ENCODE measurements at regions not wholly inside any gene's neighbourhood (a gene's known extent, or its start where the extent isn't known, plus 50 kb on each side); places are given as distances from the start of the nearest gene placed in this dataset.

- no peak overlapping the region for H3K4me3 Mint-ChIP-seq
- H3K4me1 Mint-ChIP-seq, result no peaks in the 10 kb centered on the region
- peaks cover 0 to 4% (median 3%) of the 10 kb centered on the region in 3 donors for H3K36me3 Mint-ChIP-seq
Observed at GRCh38 chr2:149849591-149849990, 262.0 kb upstream of the MMADHC start.

GRCh38 chr2:149849136-149849535, 261.6 kb upstream of the MMADHC start:
- Mint-ChIP-seq H3K4me3 (no peak overlapping the region), H3K27me3 (ENCODE audit: low read depth in 3 of 3) (peaks cover 0 to 2% (median 1%) of the 10 kb centered on the region in 3 donors), H3K4me1 (no peaks in the 10 kb centered on the region)

More at GRCh38 chr2:149849591-149849990, 262.0 kb upstream of the MMADHC start:
- H3K27me3 Mint-ChIP-seq (ENCODE audit: low read depth in 3 of 3), result peaks cover 0 to 2% (median 1%) of the 10 kb centered on the region in 3 donors
- peaks cover 7 to 37% (median 20%) of the 10 kb centered on the region in 6 donors for H3K9me3 Mint-ChIP-seq
- no peak overlapping the region for H3K27ac Mint-ChIP-seq
- no peak for DNase-seq

GRCh38 chr2:149841396-149841795, 253.8 kb upstream of the MMADHC start:
- peaks cover 0 to 3% (median 0%) of the 10 kb centered on the region in 3 donors for H3K27me3 Mint-ChIP-seq (ENCODE audit: low read depth in 3 of 3)
- H3K27ac Mint-ChIP-seq, result no peak overlapping the region
- H3K4me1 Mint-ChIP-seq, result no peaks in the 10 kb centered on the region
- DNase-seq, result no peak
- no peak overlapping the region for H3K4me3 Mint-ChIP-seq
- peaks cover 0 to 3% (median 0%) of the 10 kb centered on the region in 3 donors for H3K36me3 Mint-ChIP-seq
- peaks cover 9 to 42% (median 19%) of the 10 kb centered on the region in 6 donors for H3K9me3 Mint-ChIP-seq

More at GRCh38 chr2:149849136-149849535, 261.6 kb upstream of the MMADHC start:
- H3K36me3 Mint-ChIP-seq, result peaks cover 0 to 4% (median 3%) of the 10 kb centered on the region in 3 donors
- H3K27ac Mint-ChIP-seq, result no peak overlapping the region
- DNase-seq, result no peak
- peaks cover 9 to 39% (median 21%) of the 10 kb centered on the region in 6 donors for H3K9me3 Mint-ChIP-seq

- DNase-seq, result no peak
- Mint-ChIP-seq H3K27ac (no peak overlapping the region), H3K4me3 (no peak overlapping the region), H3K27me3 (ENCODE audit: low read depth in 3 of 3) (peaks cover 0 to 7% (median 3%) of the 10 kb centered on the region in 3 donors), H3K4me1 (no peaks in the 10 kb centered on the region), H3K36me3 (no peaks in the 10 kb centered on the region), H3K9me3 (peaks cover 8 to 23% (median 17%) of the 10 kb centered on the region in 6 donors)
Observed at GRCh38 chr2:149832324-149832723, 244.7 kb upstream of the MMADHC start.

GRCh38 chr2:149828520-149829210, 241.1 kb upstream of the MMADHC start:
- peaks cover 0 to 2% (median 0%) of the 10 kb centered on the region in 3 donors for H3K27me3 Mint-ChIP-seq (ENCODE audit: low read depth in 3 of 3)
- no peak overlapping the region for H3K4me3 Mint-ChIP-seq
- peaks cover 0 to 22% (median 4%) of the 10 kb centered on the region in 6 donors for H3K9me3 Mint-ChIP-seq
- no peak for DNase-seq
- H3K4me1 Mint-ChIP-seq, result no peaks in the 10 kb centered on the region
- H3K27ac Mint-ChIP-seq, result no peak overlapping the region
- H3K36me3 Mint-ChIP-seq, result no peaks in the 10 kb centered on the region

GRCh38 chr2:149827585-149828126, 240.1 kb upstream of the MMADHC start:
- Mint-ChIP-seq H3K9me3 (peaks cover 0 to 24% (median 5%) of the 10 kb centered on the region in 6 donors), H3K36me3 (no peaks in the 10 kb centered on the region)

GRCh38 chr2:149826471-149827125, 239.0 kb upstream of the MMADHC start:
- Mint-ChIP-seq H3K36me3 (no peaks in the 10 kb centered on the region), H3K27ac (no peak overlapping the region), H3K4me1 (no peaks in the 10 kb centered on the region), H3K9me3 (peaks cover 0 to 28% (median 7%) of the 10 kb centered on the region in 6 donors), H3K27me3 (ENCODE audit: low read depth in 3 of 3) (peaks cover 0 to 2% (median 0%) of the 10 kb centered on the region in 3 donors), H3K4me3 (no peak overlapping the region)
- DNase-seq, result no peak

More at GRCh38 chr2:149827585-149828126, 240.1 kb upstream of the MMADHC start:
- Mint-ChIP-seq H3K4me3 (no peak overlapping the region), H3K4me1 (no peaks in the 10 kb centered on the region), H3K27ac (no peak overlapping the region), H3K27me3 (ENCODE audit: low read depth in 3 of 3) (peaks cover 0 to 2% (median 0%) of the 10 kb centered on the region in 3 donors)
- no peak for DNase-seq

GRCh38 chr2:149825473-149825872, 237.9 kb upstream of the MMADHC start:
- Mint-ChIP-seq H3K4me3 (no peak overlapping the region), H3K27ac (no peak overlapping the region), H3K36me3 (no peaks in the 10 kb centered on the region), H3K27me3 (ENCODE audit: low read depth in 3 of 3) (peaks cover 0 to 2% (median 0%) of the 10 kb centered on the region in 3 donors), H3K4me1 (no peaks in the 10 kb centered on the region), H3K9me3 (peaks cover 0 to 24% (median 4%) of the 10 kb centered on the region in 6 donors)
- no peak for DNase-seq

GRCh38 chr2:149824136-149824535, 236.6 kb upstream of the MMADHC start:
- Mint-ChIP-seq H3K4me3 (no peak overlapping the region), H3K27me3 (ENCODE audit: low read depth in 3 of 3) (peaks cover 0 to 2% (median 0%) of the 10 kb centered on the region in 3 donors), H3K27ac (no peak overlapping the region)

GRCh38 chr2:149819356-149819957, 231.9 kb upstream of the MMADHC start:
- Mint-ChIP-seq H3K9me3 (peaks cover 2 to 17% (median 3%) of the 10 kb centered on the region in 6 donors), H3K4me1 (no peaks in the 10 kb centered on the region), H3K27ac (no peak overlapping the region), H3K4me3 (no peak overlapping the region), H3K36me3 (no peaks in the 10 kb centered on the region), H3K27me3 (ENCODE audit: low read depth in 3 of 3) (no peaks in the 10 kb centered on the region)
- no peak for DNase-seq

More at GRCh38 chr2:149824136-149824535, 236.6 kb upstream of the MMADHC start:
- DNase-seq, result no peak
- no peaks in the 10 kb centered on the region for H3K4me1 Mint-ChIP-seq
- no peaks in the 10 kb centered on the region for H3K36me3 Mint-ChIP-seq
- H3K9me3 Mint-ChIP-seq, result peaks cover 0 to 30% (median 5%) of the 10 kb centered on the region in 6 donors

- Mint-ChIP-seq H3K36me3 (no peaks in the 10 kb centered on the region), H3K27me3 (ENCODE audit: low read depth in 3 of 3) (no peaks in the 10 kb centered on the region), H3K9me3 (peaks cover 2 to 14% (median 7%) of the 10 kb centered on the region in 6 donors), H3K27ac (no peak overlapping the region), H3K4me1 (no peaks in the 10 kb centered on the region), H3K4me3 (no peak overlapping the region)
- no peak for DNase-seq
Observed at GRCh38 chr2:149816756-149817551, 229.4 kb upstream of the MMADHC start.

GRCh38 chr2:149815941-149816340, 228.4 kb upstream of the MMADHC start:
- H3K4me3 Mint-ChIP-seq, result no peak overlapping the region
- no peaks in the 10 kb centered on the region for H3K4me1 Mint-ChIP-seq
- no peak overlapping the region for H3K27ac Mint-ChIP-seq
- no peaks in the 10 kb centered on the region for H3K36me3 Mint-ChIP-seq
- H3K27me3 Mint-ChIP-seq (ENCODE audit: low read depth in 3 of 3), result no peaks in the 10 kb centered on the region
- H3K9me3 Mint-ChIP-seq, result peaks cover 4 to 18% (median 6%) of the 10 kb centered on the region in 6 donors
- DNase-seq, result no peak

- Mint-ChIP-seq H3K27me3 (ENCODE audit: low read depth in 3 of 3) (no peaks in the 10 kb centered on the region), H3K9me3 (peaks cover 4 to 18% (median 7%) of the 10 kb centered on the region in 6 donors), H3K27ac (no peak overlapping the region), H3K36me3 (no peaks in the 10 kb centered on the region), H3K4me1 (no peaks in the 10 kb centered on the region), H3K4me3 (no peak overlapping the region)
- DNase-seq, result no peak
Observed at GRCh38 chr2:149814901-149815300, 227.3 kb upstream of the MMADHC start.

Data from immature natural killer cell (primary cell).